ENCODE measurements at regions not wholly inside any gene's neighbourhood (a gene's known extent, or its start where the extent isn't known, plus 50 kb on each side); places are given as distances from the start of the nearest gene placed in this dataset.

DNA sequence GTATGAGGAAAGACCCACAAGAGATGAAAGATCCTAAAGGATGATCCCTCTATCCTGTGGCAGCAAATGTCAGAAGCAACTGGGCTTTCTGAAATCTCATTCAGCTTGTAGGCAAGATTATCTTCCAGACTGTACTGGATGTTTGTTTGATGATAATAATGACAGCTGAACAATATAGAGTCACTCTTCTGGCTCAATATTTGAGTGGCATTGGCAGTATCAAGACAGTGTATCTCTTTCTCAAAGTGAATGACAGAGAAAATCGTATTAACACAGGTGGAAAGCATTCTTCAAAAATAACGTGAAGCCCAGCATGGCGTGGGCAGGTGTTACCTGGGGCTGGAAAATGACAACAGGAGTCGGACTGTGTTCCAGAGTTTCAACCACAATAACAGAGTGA lies 114.5 kb downstream of the GPR37 start:
- no peaks in the 10 kb centered on the region for H3K36me3 ChIP-seq (ENCODE audit: insufficient read depth)
- H3K9me2 ChIP-seq (ENCODE audit: insufficient read depth), result peaks cover 3% of the 10 kb centered on the region; the same call in 1 of the 2 replicates
- ATAC-seq (no peak), DNase-seq (ENCODE audit: low spot score) (no peak)
- no peak overlapping the region for H2AFZ ChIP-seq
- no peaks in the 10 kb centered on the region for H4K20me1 ChIP-seq (replicated peaks; ENCODE audit: insufficient read depth)
- peaks cover 4% of the 10 kb centered on the region; the same call in 1 of the 2 replicates for H3K4me1 ChIP-seq (ENCODE audit: insufficient read depth)
- no peaks in the 10 kb centered on the region for H3F3A ChIP-seq (replicated peaks; ENCODE audit: low read depth)
- no peak overlapping the region for H3K4me3 ChIP-seq
- Mint-ChIP-seq H3K4me1 (no peaks in the 10 kb centered on the region), H3K9me3 (no peaks in the 10 kb centered on the region), H3K36me3 (ENCODE audit: low read depth) (no peaks in the 10 kb centered on the region), H3K27me3 (ENCODE audit: insufficient read depth, low read depth, poor library complexity) (no peaks in the 10 kb centered on the region), H3K4me3 (no peak overlapping the region), H3K27ac (no peak overlapping the region)
- H3K27ac ChIP-seq (ENCODE audit: low read depth), result no peak overlapping the region
- H3K79me2 ChIP-seq (replicated peaks; ENCODE audit: insufficient read depth), result no peaks in the 10 kb centered on the region
- TF ChIP-seq CREB1 (CRISPR knock-in tag; IDR thresholded peaks at IDR 0.05; ENCODE audit: low read depth) (no peak), ZNF331 (CRISPR knock-in tag; IDR thresholded peaks at IDR 0.05; ENCODE audit: low read depth) (no peak), EZH2phosphoT487 (IDR thresholded peaks at IDR 0.05; ENCODE audit: unreplicated experiment) (no peak), ZNF114 (CRISPR knock-in tag; IDR thresholded peaks at IDR 0.05) (no peak), POLR2AphosphoS5 (IDR thresholded peaks at IDR 0.05; ENCODE audit: low read depth) (no peak), STAT1 (IDR thresholded peaks at IDR 0.05; ENCODE audit: unreplicated experiment) (no peak), JUNB (IDR thresholded peaks at IDR 0.05; ENCODE audit: unreplicated experiment) (no peak)
- TF ChIP-seq, protein P1, sequence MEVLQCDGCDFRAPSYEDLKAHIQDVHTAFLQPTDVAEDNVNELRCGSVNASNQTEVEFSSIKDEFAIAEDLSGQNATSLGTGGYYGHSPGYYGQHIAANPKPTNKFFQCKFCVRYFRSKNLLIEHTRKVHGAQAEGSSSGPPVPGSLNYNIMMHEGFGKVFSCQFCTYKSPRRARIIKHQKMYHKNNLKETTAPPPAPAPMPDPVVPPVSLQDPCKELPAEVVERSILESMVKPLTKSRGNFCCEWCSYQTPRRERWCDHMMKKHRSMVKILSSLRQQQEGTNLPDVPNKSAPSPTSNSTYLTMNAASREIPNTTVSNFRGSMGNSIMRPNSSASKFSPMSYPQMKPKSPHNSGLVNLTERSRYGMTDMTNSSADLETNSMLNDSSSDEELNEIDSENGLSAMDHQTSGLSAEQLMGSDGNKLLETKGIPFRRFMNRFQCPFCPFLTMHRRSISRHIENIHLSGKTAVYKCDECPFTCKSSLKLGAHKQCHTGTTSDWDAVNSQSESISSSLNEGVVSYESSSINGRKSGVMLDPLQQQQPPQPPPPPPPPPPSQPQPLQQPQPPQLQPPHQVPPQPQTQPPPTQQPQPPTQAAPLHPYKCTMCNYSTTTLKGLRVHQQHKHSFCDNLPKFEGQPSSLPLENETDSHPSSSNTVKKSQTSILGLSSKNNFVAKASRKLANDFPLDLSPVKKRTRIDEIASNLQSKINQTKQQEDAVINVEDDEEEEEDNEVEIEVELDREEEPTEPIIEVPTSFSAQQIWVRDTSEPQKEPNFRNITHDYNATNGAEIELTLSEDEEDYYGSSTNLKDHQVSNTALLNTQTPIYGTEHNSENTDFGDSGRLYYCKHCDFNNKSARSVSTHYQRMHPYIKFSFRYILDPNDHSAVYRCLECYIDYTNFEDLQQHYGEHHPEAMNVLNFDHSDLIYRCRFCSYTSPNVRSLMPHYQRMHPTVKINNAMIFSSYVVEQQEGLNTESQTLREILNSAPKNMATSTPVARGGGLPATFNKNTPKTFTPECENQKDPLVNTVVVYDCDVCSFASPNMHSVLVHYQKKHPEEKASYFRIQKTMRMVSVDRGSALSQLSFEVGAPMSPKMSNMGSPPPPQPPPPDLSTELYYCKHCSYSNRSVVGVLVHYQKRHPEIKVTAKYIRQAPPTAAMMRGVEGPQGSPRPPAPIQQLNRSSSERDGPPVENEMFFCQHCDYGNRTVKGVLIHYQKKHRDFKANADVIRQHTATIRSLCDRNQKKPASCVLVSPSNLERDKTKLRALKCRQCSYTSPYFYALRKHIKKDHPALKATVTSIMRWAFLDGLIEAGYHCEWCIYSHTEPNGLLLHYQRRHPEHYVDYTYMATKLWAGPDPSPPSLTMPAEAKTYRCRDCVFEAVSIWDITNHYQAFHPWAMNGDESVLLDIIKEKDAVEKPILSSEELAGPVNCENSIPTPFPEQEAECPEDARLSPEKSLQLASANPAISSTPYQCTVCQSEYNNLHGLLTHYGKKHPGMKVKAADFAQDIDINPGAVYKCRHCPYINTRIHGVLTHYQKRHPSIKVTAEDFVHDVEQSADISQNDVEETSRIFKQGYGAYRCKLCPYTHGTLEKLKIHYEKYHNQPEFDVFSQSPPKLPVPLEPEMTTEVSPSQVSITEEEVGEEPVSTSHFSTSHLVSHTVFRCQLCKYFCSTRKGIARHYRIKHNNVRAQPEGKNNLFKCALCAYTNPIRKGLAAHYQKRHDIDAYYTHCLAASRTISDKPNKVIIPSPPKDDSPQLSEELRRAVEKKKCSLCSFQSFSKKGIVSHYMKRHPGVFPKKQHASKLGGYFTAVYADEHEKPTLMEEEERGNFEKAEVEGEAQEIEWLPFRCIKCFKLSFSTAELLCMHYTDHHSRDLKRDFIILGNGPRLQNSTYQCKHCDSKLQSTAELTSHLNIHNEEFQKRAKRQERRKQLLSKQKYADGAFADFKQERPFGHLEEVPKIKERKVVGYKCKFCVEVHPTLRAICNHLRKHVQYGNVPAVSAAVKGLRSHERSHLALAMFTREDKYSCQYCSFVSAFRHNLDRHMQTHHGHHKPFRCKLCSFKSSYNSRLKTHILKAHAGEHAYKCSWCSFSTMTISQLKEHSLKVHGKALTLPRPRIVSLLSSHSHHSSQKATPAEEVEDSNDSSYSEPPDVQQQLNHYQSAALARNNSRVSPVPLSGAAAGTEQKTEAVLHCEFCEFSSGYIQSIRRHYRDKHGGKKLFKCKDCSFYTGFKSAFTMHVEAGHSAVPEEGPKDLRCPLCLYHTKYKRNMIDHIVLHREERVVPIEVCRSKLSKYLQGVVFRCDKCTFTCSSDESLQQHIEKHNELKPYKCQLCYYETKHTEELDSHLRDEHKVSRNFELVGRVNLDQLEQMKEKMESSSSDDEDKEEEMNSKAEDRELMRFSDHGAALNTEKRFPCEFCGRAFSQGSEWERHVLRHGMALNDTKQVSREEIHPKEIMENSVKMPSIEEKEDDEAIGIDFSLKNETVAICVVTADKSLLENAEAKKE (CRISPR knock-in tag; IDR thresholded peaks at IDR 0.05), result no peak
- TF ChIP-seq, protein P2, sequence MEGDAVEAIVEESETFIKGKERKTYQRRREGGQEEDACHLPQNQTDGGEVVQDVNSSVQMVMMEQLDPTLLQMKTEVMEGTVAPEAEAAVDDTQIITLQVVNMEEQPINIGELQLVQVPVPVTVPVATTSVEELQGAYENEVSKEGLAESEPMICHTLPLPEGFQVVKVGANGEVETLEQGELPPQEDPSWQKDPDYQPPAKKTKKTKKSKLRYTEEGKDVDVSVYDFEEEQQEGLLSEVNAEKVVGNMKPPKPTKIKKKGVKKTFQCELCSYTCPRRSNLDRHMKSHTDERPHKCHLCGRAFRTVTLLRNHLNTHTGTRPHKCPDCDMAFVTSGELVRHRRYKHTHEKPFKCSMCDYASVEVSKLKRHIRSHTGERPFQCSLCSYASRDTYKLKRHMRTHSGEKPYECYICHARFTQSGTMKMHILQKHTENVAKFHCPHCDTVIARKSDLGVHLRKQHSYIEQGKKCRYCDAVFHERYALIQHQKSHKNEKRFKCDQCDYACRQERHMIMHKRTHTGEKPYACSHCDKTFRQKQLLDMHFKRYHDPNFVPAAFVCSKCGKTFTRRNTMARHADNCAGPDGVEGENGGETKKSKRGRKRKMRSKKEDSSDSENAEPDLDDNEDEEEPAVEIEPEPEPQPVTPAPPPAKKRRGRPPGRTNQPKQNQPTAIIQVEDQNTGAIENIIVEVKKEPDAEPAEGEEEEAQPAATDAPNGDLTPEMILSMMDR (conservative IDR thresholded peaks at IDR 0.05; ENCODE audit: low read depth in 2 of 2), result no peak
- TF ChIP-seq, protein P3, sequence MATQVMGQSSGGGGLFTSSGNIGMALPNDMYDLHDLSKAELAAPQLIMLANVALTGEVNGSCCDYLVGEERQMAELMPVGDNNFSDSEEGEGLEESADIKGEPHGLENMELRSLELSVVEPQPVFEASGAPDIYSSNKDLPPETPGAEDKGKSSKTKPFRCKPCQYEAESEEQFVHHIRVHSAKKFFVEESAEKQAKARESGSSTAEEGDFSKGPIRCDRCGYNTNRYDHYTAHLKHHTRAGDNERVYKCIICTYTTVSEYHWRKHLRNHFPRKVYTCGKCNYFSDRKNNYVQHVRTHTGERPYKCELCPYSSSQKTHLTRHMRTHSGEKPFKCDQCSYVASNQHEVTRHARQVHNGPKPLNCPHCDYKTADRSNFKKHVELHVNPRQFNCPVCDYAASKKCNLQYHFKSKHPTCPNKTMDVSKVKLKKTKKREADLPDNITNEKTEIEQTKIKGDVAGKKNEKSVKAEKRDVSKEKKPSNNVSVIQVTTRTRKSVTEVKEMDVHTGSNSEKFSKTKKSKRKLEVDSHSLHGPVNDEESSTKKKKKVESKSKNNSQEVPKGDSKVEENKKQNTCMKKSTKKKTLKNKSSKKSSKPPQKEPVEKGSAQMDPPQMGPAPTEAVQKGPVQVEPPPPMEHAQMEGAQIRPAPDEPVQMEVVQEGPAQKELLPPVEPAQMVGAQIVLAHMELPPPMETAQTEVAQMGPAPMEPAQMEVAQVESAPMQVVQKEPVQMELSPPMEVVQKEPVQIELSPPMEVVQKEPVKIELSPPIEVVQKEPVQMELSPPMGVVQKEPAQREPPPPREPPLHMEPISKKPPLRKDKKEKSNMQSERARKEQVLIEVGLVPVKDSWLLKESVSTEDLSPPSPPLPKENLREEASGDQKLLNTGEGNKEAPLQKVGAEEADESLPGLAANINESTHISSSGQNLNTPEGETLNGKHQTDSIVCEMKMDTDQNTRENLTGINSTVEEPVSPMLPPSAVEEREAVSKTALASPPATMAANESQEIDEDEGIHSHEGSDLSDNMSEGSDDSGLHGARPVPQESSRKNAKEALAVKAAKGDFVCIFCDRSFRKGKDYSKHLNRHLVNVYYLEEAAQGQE (IDR thresholded peaks at IDR 0.05; ENCODE audit: unreplicated experiment), result no peak
- no peaks in the 10 kb centered on the region for H3K27me3 ChIP-seq (ENCODE audit: insufficient read depth)
- no peak overlapping the region for H3K4me2 ChIP-seq

Data from GM23338 (cell line).